8988T (cell line): ENCODE measurements at regions not wholly inside any gene's neighbourhood (a gene's known extent, or its start where the extent isn't known, plus 50 kb on each side); places are given as distances from the start of the nearest gene placed in this dataset.

Source experiments
- DNase-seq: peaks from one replicate; pipeline ENCODE4 v3.0.0; 2011

- no peak for DNase-seq
Measured at GRCh38 chr13:103395139-103395538, 328.9 kb upstream of the SLC10A2 start.

- DNase-seq = no peak
Measured at GRCh38 chr13:103394618-103395017, 328.4 kb upstream of the SLC10A2 start.

GRCh38 chr13:103391936-103392335 is 325.7 kb upstream of the SLC10A2 start:
- DNase-seq = no peak

GRCh38 chr13:103388839-103389238 is 322.6 kb upstream of the SLC10A2 start:
- no peak for DNase-seq

- no peak for DNase-seq
Measured at GRCh38 chr13:103386341-103386740, 320.1 kb upstream of the SLC10A2 start.

- no peak for DNase-seq
Measured at GRCh38 chr13:103373916-103374315, 307.7 kb upstream of the SLC10A2 start.

- DNase-seq = no peak
Measured at GRCh38 chr13:103371271-103371670, 305.1 kb upstream of the SLC10A2 start.

- DNase-seq = no peak
Measured at GRCh38 chr13:103370790-103371189, 304.6 kb upstream of the SLC10A2 start.

GRCh38 chr13:103358255-103358932 is 292.2 kb upstream of the SLC10A2 start:
- no peak for DNase-seq

- DNase-seq = no peak
Measured at GRCh38 chr13:103356226-103356864, 290.1 kb upstream of the SLC10A2 start.

GRCh38 chr13:103354171-103354570 is 288.0 kb upstream of the SLC10A2 start:
- no peak for DNase-seq

- peak; percentile 5 for DNase-seq
Measured at GRCh38 chr13:103351035-103351828, 285.0 kb upstream of the SLC10A2 start.

- no peak for DNase-seq
Measured at GRCh38 chr13:103350147-103350546, 283.9 kb upstream of the SLC10A2 start.

GRCh38 chr13:103349211-103349980 is 283.2 kb upstream of the SLC10A2 start:
- no peak for DNase-seq

GRCh38 chr13:103335241-103335640 is 269.0 kb upstream of the SLC10A2 start:
- DNase-seq = no peak

GRCh38 chr13:103331924-103332323 is 265.7 kb upstream of the SLC10A2 start:
- DNase-seq = no peak

GRCh38 chr13:103328899-103329298 is 262.7 kb upstream of the SLC10A2 start:
- no peak for DNase-seq

GRCh38 chr13:103326326-103326725 is 260.1 kb upstream of the SLC10A2 start:
- no peak for DNase-seq

- no peak for DNase-seq
Measured at GRCh38 chr13:103325672-103326071, 259.5 kb upstream of the SLC10A2 start.

- no peak for DNase-seq
Measured at GRCh38 chr13:103324641-103325040, 258.4 kb upstream of the SLC10A2 start.

- DNase-seq = no peak
Measured at GRCh38 chr13:103315711-103316110, 249.5 kb upstream of the SLC10A2 start.

GRCh38 chr13:103312467-103312866 is 246.2 kb upstream of the SLC10A2 start:
- no peak for DNase-seq

- no peak for DNase-seq
Measured at GRCh38 chr13:103308667-103309066, 242.4 kb upstream of the SLC10A2 start.
